GM21723 (cell line): ENCODE measurements at regions not wholly inside any gene's neighbourhood (a gene's known extent, or its start where the extent isn't known, plus 50 kb on each side); places are given as distances from the start of the nearest gene placed in this dataset.
"Not testable (repeated sequence)": the region's sequence is repeated elsewhere in the genome, so short reads cannot be mapped to it uniquely, and the experiment has no call there.

Experiments
- ATAC-seq: cut with Tn5 transposase; IDR thresholded peaks from one replicate; pipeline ENCODE4 v1.9.1; 2021; ENCODE audit warnings: mild to moderate bottlenecking, moderate library complexity; ENCODE audit not compliant: unreplicated experiment

- not testable (repeated sequence) for ATAC-seq
Observed at GRCh38 chr10:46740368-46740767, 161.4 kb downstream of the SYT15 start.

- not testable (repeated sequence) for ATAC-seq
Observed at GRCh38 chr10:46749003-46749402, 162.2 kb upstream of the PTPN20 start.

- ATAC-seq, result not testable (repeated sequence)
Observed at GRCh38 chr10:46749470-46749869, 161.8 kb upstream of the PTPN20 start.

- ATAC-seq, result not testable (repeated sequence)
Observed at GRCh38 chr10:46753763-46754162, 157.5 kb upstream of the PTPN20 start.

- peak; percentile 81 for ATAC-seq
Observed at GRCh38 chr10:46761471-46761870, 149.8 kb upstream of the PTPN20 start.

GRCh38 chr10:46768515-46769291, 142.5 kb upstream of the PTPN20 start:
- ATAC-seq, result not testable (repeated sequence)

GRCh38 chr10:46773178-46773896, 137.9 kb upstream of the PTPN20 start:
- not testable (repeated sequence) for ATAC-seq

GRCh38 chr10:46773897-46774236, 137.4 kb upstream of the PTPN20 start:
- not testable (repeated sequence) for ATAC-seq

GRCh38 chr10:46774366-46774765, 136.9 kb upstream of the PTPN20 start:
- not testable (repeated sequence) for ATAC-seq

- not testable (repeated sequence) for ATAC-seq
Observed at GRCh38 chr10:46774945-46775667, 136.1 kb upstream of the PTPN20 start.

- not testable (repeated sequence) for ATAC-seq
Observed at GRCh38 chr10:46775668-46776059, 135.6 kb upstream of the PTPN20 start.

- not testable (repeated sequence) for ATAC-seq
Observed at GRCh38 chr10:46779571-46779970, 131.7 kb upstream of the PTPN20 start.

- ATAC-seq, result not testable (repeated sequence)
Observed at GRCh38 chr10:46780164-46780563, 131.1 kb upstream of the PTPN20 start.

GRCh38 chr10:46781001-46781400, 130.2 kb upstream of the PTPN20 start:
- ATAC-seq, result not testable (repeated sequence)

GRCh38 chr10:46782001-46782874, 129.0 kb upstream of the PTPN20 start:
- ATAC-seq, result not testable (repeated sequence)

GRCh38 chr10:46784665-46785064, 126.6 kb upstream of the PTPN20 start:
- not testable (repeated sequence) for ATAC-seq

GRCh38 chr10:46786125-46786517, 125.1 kb upstream of the PTPN20 start:
- ATAC-seq, result not testable (repeated sequence)

GRCh38 chr10:46786518-46787320, 124.5 kb upstream of the PTPN20 start:
- peak; percentile 66 for ATAC-seq

- ATAC-seq, result peak; percentile 63
Observed at GRCh38 chr10:46787321-46787615, 124.0 kb upstream of the PTPN20 start.
